ENCODE measurements at regions not wholly inside any gene's neighbourhood (a gene's known extent, or its start where the extent isn't known, plus 50 kb on each side); places are given as distances from the start of the nearest gene placed in this dataset.
"Not testable (repeated sequence)": the region's sequence is repeated elsewhere in the genome, so short reads cannot be mapped to it uniquely, and the experiment has no call there.

GRCh38 chr9:42430674-42431615 is 247.5 kb downstream of the SPATA31A6 start:
- DNase-seq (ENCODE audit: extremely low spot score, unreplicated experiment); H3K36me3 Mint-ChIP-seq (ENCODE audit: unreplicated experiment); H3K4me3 Mint-ChIP-seq (ENCODE audit: unreplicated experiment); H3K9me3 Mint-ChIP-seq (ENCODE audit: unreplicated experiment); H3K27me3 Mint-ChIP-seq (ENCODE audit: unreplicated experiment): not testable (repeated sequence)
- H3K4me1 Mint-ChIP-seq (ENCODE audit: unreplicated experiment): peaks cover 20% of the 10 kb centered on the region
- peak overlapping the region; percentile 71 for H3K27ac Mint-ChIP-seq (ENCODE audit: unreplicated experiment)

- not testable (repeated sequence) for H3K36me3 Mint-ChIP-seq (ENCODE audit: unreplicated experiment); H3K4me3 Mint-ChIP-seq (ENCODE audit: unreplicated experiment); H3K27me3 Mint-ChIP-seq (ENCODE audit: unreplicated experiment); DNase-seq (ENCODE audit: extremely low spot score, unreplicated experiment); H3K9me3 Mint-ChIP-seq (ENCODE audit: unreplicated experiment)
- H3K4me1 Mint-ChIP-seq (ENCODE audit: unreplicated experiment): peaks cover 20% of the 10 kb centered on the region
- peak overlapping the region; percentile 71 for H3K27ac Mint-ChIP-seq (ENCODE audit: unreplicated experiment)
Observed at GRCh38 chr9:42431616-42432010, 248.2 kb downstream of the SPATA31A6 start.

- H3K27ac Mint-ChIP-seq (ENCODE audit: unreplicated experiment); H3K9me3 Mint-ChIP-seq (ENCODE audit: unreplicated experiment); DNase-seq (ENCODE audit: extremely low spot score, unreplicated experiment); H3K27me3 Mint-ChIP-seq (ENCODE audit: unreplicated experiment); H3K36me3 Mint-ChIP-seq (ENCODE audit: unreplicated experiment); H3K4me3 Mint-ChIP-seq (ENCODE audit: unreplicated experiment): not testable (repeated sequence)
- peaks cover 20% of the 10 kb centered on the region for H3K4me1 Mint-ChIP-seq (ENCODE audit: unreplicated experiment)
Observed at GRCh38 chr9:42434844-42435714, 251.6 kb downstream of the SPATA31A6 start.

GRCh38 chr9:42435715-42436342 is 252.4 kb downstream of the SPATA31A6 start:
- peaks cover 15% of the 10 kb centered on the region for H3K4me1 Mint-ChIP-seq (ENCODE audit: unreplicated experiment)
- not testable (repeated sequence) for H3K27me3 Mint-ChIP-seq (ENCODE audit: unreplicated experiment); H3K4me3 Mint-ChIP-seq (ENCODE audit: unreplicated experiment); H3K27ac Mint-ChIP-seq (ENCODE audit: unreplicated experiment); H3K9me3 Mint-ChIP-seq (ENCODE audit: unreplicated experiment); H3K36me3 Mint-ChIP-seq (ENCODE audit: unreplicated experiment); DNase-seq (ENCODE audit: extremely low spot score, unreplicated experiment)

- H3K4me3 Mint-ChIP-seq (ENCODE audit: unreplicated experiment); H3K36me3 Mint-ChIP-seq (ENCODE audit: unreplicated experiment); H3K27ac Mint-ChIP-seq (ENCODE audit: unreplicated experiment); H3K9me3 Mint-ChIP-seq (ENCODE audit: unreplicated experiment); H3K4me1 Mint-ChIP-seq (ENCODE audit: unreplicated experiment); H3K27me3 Mint-ChIP-seq (ENCODE audit: unreplicated experiment); DNase-seq (ENCODE audit: extremely low spot score, unreplicated experiment): not testable (repeated sequence)
Observed at GRCh38 chr9:42437057-42437759, 253.7 kb downstream of the SPATA31A6 start.

GRCh38 chr9:42442680-42443079 is 259.2 kb downstream of the SPATA31A6 start:
- not testable (repeated sequence) for H3K27me3 Mint-ChIP-seq (ENCODE audit: unreplicated experiment)

GRCh38 chr9:42443414-42443813 is 260.0 kb downstream of the SPATA31A6 start:
- not testable (repeated sequence) for H3K27ac Mint-ChIP-seq (ENCODE audit: unreplicated experiment)

More at GRCh38 chr9:42442680-42443079, 259.2 kb downstream of the SPATA31A6 start:
- H3K9me3 Mint-ChIP-seq (ENCODE audit: unreplicated experiment); H3K4me3 Mint-ChIP-seq (ENCODE audit: unreplicated experiment); H3K36me3 Mint-ChIP-seq (ENCODE audit: unreplicated experiment); H3K4me1 Mint-ChIP-seq (ENCODE audit: unreplicated experiment); DNase-seq (ENCODE audit: extremely low spot score, unreplicated experiment); H3K27ac Mint-ChIP-seq (ENCODE audit: unreplicated experiment): not testable (repeated sequence)

GRCh38 chr9:42461436-42461835 is 278.0 kb downstream of the SPATA31A6 start:
- H3K27me3 Mint-ChIP-seq (ENCODE audit: unreplicated experiment); H3K27ac Mint-ChIP-seq (ENCODE audit: unreplicated experiment); DNase-seq (ENCODE audit: extremely low spot score, unreplicated experiment); H3K4me3 Mint-ChIP-seq (ENCODE audit: unreplicated experiment); H3K9me3 Mint-ChIP-seq (ENCODE audit: unreplicated experiment); H3K36me3 Mint-ChIP-seq (ENCODE audit: unreplicated experiment): not testable (repeated sequence)
- H3K4me1 Mint-ChIP-seq (ENCODE audit: unreplicated experiment): peaks cover 12% of the 10 kb centered on the region

More at GRCh38 chr9:42443414-42443813, 260.0 kb downstream of the SPATA31A6 start:
- H3K4me3 Mint-ChIP-seq (ENCODE audit: unreplicated experiment); H3K4me1 Mint-ChIP-seq (ENCODE audit: unreplicated experiment); H3K27me3 Mint-ChIP-seq (ENCODE audit: unreplicated experiment); H3K36me3 Mint-ChIP-seq (ENCODE audit: unreplicated experiment); H3K9me3 Mint-ChIP-seq (ENCODE audit: unreplicated experiment); DNase-seq (ENCODE audit: extremely low spot score, unreplicated experiment): not testable (repeated sequence)

- not testable (repeated sequence) for H3K4me3 Mint-ChIP-seq (ENCODE audit: unreplicated experiment); H3K36me3 Mint-ChIP-seq (ENCODE audit: unreplicated experiment); DNase-seq (ENCODE audit: extremely low spot score, unreplicated experiment); H3K27me3 Mint-ChIP-seq (ENCODE audit: unreplicated experiment); H3K27ac Mint-ChIP-seq (ENCODE audit: unreplicated experiment); H3K9me3 Mint-ChIP-seq (ENCODE audit: unreplicated experiment)
- H3K4me1 Mint-ChIP-seq (ENCODE audit: unreplicated experiment): peaks cover 13% of the 10 kb centered on the region
Observed at GRCh38 chr9:42461863-42462262, 278.4 kb downstream of the SPATA31A6 start.

GRCh38 chr9:42463981-42464380 is 280.5 kb downstream of the SPATA31A6 start:
- H3K27me3 Mint-ChIP-seq (ENCODE audit: unreplicated experiment); DNase-seq (ENCODE audit: extremely low spot score, unreplicated experiment); H3K36me3 Mint-ChIP-seq (ENCODE audit: unreplicated experiment); H3K4me3 Mint-ChIP-seq (ENCODE audit: unreplicated experiment); H3K9me3 Mint-ChIP-seq (ENCODE audit: unreplicated experiment): not testable (repeated sequence)
- H3K27ac Mint-ChIP-seq (ENCODE audit: unreplicated experiment): peak overlapping the region; percentile 34
- H3K4me1 Mint-ChIP-seq (ENCODE audit: unreplicated experiment): peaks cover 16% of the 10 kb centered on the region
